Mammary epithelial cell (primary cell): ENCODE measurements at regions not wholly inside any gene's neighbourhood (a gene's known extent, or its start where the extent isn't known, plus 50 kb on each side); places are given as distances from the start of the nearest gene placed in this dataset.

Source experiments
- CTCF ChIP-seq, 2 donors: IDR thresholded peaks in 1 of 2; conservative IDR thresholded peaks in 1 of 2; 2 replicates each; pipeline ENCODE4 v1.5.1; 2011 to 2012; ENCODE audit warnings: inconsistent platforms in 2 of 2, low read length in 2 of 2, mild to moderate bottlenecking in 2 of 2, control low read depth in 1 of 2, low read depth in 1 of 2; ENCODE audit not compliant: insufficient read depth in 1 of 2; ENCODE audit errors: extremely low read depth in 1 of 2
- EZH2 ChIP-seq: IDR thresholded peaks from 2 replicates; pipeline ENCODE4 v1.6.1; 2012; ENCODE audit warnings: low read length, inconsistent platforms, borderline replicate concordance

GRCh38 chr10:28975891-28976531, 298.7 kb downstream of the BAMBI start:
- TF ChIP-seq CTCF (conservative IDR thresholded peaks at IDR 0.05 in 1 of 2, IDR thresholded peaks at IDR 0.05 in 1 of 2; ENCODE audit: extremely low read depth in 1 of 2, insufficient read depth in 1 of 2, low read depth in 1 of 2, low read length in 2 of 2) (no peak), EZH2 (no peak)
